Retinal pigment epithelial cell (primary cell): ENCODE measurements at regions not wholly inside any gene's neighbourhood (a gene's known extent, or its start where the extent isn't known, plus 50 kb on each side); places are given as distances from the start of the nearest gene placed in this dataset.

ENCODE experiments used
- DNase-seq: peaks from one replicate; pipeline ENCODE4 v3.0.0-alpha.2; 2010; ENCODE audit warnings: low read depth
- H3K4me3 ChIP-seq: 2 replicates; pipeline ENCODE4 v1.5.1; 2011; ENCODE audit warnings: mild to moderate bottlenecking, low read length, control low read depth, moderate library complexity
- CTCF ChIP-seq: conservative IDR thresholded peaks from 2 replicates; pipeline ENCODE4 v1.5.1; 2011; ENCODE audit warnings: low read depth, low read length, control low read depth, inconsistent platforms

DNA sequence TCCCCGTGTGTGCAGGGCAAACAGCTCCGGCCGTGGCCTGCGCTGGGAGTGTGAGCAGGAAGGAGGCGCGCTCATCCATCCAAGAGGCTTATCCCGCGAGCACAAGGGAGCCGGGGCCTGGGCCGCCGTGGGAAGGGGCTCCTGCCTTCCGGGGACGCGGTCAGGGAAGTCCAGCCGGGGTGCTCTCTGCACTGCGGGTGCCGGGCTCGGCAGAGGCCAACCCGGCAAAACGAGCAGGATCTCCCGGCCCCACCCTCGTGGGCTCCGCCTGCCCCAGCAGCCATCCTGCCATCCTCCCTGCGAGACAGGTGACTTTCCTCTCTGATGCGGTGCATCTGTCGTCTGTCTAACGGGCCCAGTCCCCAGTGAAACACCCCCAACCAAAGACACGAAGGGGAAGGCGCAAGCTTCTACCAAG, 244.2 kb downstream of the AUH start:
- no peak for TF ChIP-seq CTCF
- no peak for DNase-seq
- H3K4me3 ChIP-seq, result peak overlapping the region; percentile 41

DNA sequence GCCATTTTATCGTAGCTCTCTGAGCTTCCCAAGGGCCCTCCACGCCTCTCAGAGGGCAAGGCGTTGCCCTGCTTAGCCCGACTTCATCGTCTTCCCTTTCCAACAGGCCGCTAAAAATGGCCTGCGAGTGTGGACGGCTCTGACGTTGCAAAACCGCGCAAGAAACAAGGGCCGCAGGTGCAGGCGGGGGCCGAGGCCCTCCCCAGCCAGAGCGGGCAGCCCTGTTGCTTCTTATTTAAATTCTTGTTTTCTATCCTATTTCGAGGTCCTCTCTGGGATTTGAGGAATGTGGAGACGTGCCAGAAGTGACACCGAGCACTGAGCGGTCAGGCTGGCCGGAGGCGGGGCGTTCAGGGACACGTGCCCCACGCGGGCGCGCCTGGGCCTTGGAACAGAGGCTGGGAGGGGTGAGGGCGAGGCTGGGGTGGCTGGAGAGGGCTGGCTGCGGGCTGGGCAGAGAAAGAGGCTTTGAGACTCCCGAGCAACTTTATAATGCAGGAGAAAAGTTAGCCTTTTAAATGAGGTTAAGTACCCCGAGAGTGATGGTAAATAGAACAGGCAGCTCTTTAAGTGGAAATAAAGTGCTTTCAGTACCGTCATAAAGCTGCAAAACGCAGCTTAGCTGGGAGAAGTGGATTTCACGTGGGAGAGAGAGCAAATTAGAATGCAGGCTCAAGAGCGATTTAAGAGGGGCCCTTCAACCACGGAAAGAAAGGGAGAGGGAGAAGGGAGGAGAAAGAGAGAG, 243.6 kb downstream of the AUH start:
- peak; percentile 66 for DNase-seq
- no peak for TF ChIP-seq CTCF
- H3K4me3 ChIP-seq, result peak overlapping the region; percentile 41

GRCh38 chr9:91118704-91119025, 243.1 kb downstream of the AUH start:
- TF ChIP-seq CTCF, result no peak
- peak overlapping the region; percentile 41 for H3K4me3 ChIP-seq
- no peak for DNase-seq

GRCh38 chr9:91119142-91119541, 242.6 kb downstream of the AUH start:
- TF ChIP-seq CTCF, result no peak
- no peak overlapping the region for H3K4me3 ChIP-seq
- DNase-seq, result no peak

GRCh38 chr9:91119679-91120078, 242.0 kb downstream of the AUH start:
- H3K4me3 ChIP-seq, result no peak overlapping the region
- no peak for DNase-seq
- no peak for TF ChIP-seq CTCF

DNA sequence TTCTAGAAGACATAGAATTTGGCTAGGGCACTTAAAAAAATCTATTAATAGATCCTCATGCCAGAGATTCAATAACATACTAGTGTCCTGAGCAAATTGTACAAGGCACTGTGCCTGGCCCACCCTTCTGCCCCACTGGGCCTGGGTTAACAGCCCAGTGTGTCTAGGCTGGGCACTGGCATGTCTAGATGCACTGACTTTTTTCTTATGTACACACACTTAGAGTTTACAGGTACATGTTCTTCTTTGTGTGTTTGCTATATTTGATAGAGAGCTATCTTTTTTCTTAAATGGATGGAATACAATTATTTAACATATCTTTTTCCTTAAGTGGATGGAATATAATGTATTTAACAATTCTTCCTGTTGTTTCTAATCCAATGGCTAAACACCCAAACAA, 241.5 kb downstream of the AUH start:
- no peak for TF ChIP-seq CTCF
- no peak for DNase-seq
- H3K4me3 ChIP-seq, result no peak overlapping the region

- TF ChIP-seq CTCF, result no peak
- no peak for DNase-seq
- no peak overlapping the region for H3K4me3 ChIP-seq
Measured at GRCh38 chr9:91122755-91123154, 239.0 kb downstream of the AUH start.
